Renal cortical epithelial cell (primary cell): ENCODE measurements at regions not wholly inside any gene's neighbourhood (a gene's known extent, or its start where the extent isn't known, plus 50 kb on each side); places are given as distances from the start of the nearest gene placed in this dataset.

Experiments
- DNase-seq: peaks from one replicate; pipeline ENCODE4 v3.0.0-alpha.2; 2011; ENCODE audit warnings: low read depth

GRCh38 chr6:2465336-2465735 lies 219.9 kb upstream of the GMDS start:
- no peak for DNase-seq

GRCh38 chr6:2464641-2465040 lies 219.2 kb upstream of the GMDS start:
- DNase-seq = no peak

GRCh38 chr6:2462831-2463230 lies 217.4 kb upstream of the GMDS start:
- DNase-seq = no peak

DNA sequence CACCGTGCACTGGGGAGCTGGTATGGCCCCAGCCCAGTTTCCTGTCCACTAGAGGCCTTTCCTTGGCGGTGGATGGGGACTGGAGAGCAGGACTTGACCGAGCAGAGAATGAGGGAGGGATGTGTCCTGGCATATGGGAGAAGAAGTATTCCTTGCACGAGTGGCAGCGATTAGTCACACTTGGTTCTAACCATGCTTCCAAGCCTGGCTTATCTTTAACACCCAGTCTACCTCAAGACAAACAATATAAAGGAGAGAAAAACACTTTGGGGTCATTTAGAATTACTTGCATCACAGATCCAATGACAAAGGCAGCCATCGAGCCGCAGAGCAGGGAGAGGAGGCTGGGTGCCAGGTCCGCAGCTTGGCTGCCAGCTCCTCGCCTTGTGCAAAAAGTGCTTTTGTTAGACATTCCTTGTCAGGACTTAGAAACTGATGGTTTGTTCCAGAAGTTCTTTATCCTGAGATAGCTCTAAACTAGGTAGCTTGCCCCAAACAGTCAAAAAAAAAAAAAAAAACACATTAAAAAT lies 214.9 kb upstream of the GMDS start:
- peak; percentile 92 for DNase-seq

GRCh38 chr6:2454180-2454579 lies 208.8 kb upstream of the GMDS start:
- no peak for DNase-seq

- DNase-seq = peak; percentile 38
These were observed 205.1 kb upstream of the GMDS start for GRCh38 chr6:2450546-2450945.

DNA sequence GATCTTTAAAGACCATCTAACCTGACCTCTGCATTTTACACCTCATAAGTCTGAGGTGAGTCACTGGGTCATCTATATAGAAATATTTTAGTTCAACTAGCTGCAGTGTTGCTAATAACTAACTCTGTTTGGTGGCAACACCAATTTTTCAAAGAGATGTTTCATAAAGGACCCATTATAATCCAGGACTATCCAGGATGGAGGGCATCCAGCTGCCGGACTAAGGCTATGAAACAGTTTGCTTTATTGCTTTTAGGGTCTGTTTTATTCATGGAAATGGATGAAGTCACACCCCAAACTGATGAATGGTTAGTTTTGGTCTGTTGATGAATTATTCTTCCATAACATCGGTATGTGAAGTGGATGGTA lies 204.2 kb upstream of the GMDS start:
- no peak for DNase-seq

- peak; percentile 76 for DNase-seq
These were observed 203.6 kb upstream of the GMDS start for GRCh38 chr6:2448826-2449571.

- DNase-seq = no peak
These were observed 202.5 kb upstream of the GMDS start for GRCh38 chr6:2447931-2448330.

GRCh38 chr6:2447318-2447920 lies 202.0 kb upstream of the GMDS start:
- DNase-seq = no peak

DNA sequence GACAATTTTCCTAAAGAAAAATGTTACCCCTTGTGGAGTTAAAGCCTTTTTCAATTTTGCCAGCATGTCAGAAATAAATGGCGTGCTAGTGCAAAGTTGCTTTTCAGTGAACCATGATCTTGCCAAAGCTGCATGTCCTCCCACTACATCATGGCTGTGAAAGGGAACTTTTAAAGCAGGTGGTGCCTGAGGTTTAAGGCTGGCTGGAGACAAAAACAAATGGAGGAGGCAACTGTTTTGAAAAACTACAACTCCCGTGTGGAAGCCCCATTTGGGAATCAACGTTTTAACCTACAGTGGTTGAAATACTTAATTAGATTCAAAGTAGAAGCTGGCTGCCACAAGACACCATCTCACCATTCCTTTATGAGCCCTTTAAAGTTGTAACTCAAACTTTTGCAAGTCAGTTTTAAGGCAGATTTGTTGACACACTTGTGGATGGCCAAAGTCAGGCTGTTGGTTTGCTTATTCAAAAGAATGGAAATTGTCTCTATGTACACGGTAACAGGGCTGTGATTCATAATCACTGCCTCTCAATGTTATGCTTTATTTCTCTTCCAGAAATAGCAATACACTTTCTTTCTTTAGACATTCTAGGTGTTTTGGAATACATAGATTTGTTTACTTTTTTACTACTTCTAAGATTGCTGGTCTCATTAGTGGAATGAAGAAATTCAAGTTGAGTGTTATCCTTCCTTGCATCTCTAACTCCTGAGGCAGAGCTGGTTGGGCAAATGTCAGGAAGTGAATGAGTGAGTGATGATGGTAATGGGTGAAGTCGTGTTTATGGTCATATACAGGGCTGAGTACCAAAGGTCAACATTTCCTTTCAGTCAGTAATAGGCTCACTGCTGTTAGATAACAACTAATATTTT lies 196.4 kb upstream of the GMDS start:
- peak; percentile 64 for DNase-seq

- no peak for DNase-seq
These were observed 195.1 kb upstream of the GMDS start for GRCh38 chr6:2440516-2440915.

GRCh38 chr6:2439632-2440031 lies 194.2 kb upstream of the GMDS start:
- DNase-seq = no peak

- no peak for DNase-seq
These were observed 193.7 kb upstream of the GMDS start for GRCh38 chr6:2439082-2439481.

- no peak for DNase-seq
These were observed 191.2 kb upstream of the GMDS start for GRCh38 chr6:2436410-2437154.

DNA sequence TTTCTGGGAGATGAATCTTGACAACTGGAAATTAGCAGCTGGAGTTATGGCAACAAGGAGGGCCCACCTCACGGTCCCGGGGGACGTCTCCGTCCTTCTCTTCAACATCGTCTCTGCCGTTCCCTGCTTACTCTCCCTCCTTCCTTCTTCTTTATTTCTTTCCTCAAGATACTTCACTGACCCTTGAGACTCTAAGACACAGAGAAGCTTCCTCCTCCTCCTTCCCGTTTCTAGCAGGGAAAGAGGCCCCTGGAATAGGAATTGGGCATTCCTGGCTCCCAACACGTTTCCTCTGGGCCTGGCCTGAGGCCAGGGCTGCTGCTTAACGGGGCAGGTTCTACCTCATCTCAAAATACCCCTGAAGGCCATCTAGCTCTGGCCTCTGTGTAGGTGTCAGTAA lies 189.9 kb upstream of the GMDS start:
- DNase-seq = no peak

DNA sequence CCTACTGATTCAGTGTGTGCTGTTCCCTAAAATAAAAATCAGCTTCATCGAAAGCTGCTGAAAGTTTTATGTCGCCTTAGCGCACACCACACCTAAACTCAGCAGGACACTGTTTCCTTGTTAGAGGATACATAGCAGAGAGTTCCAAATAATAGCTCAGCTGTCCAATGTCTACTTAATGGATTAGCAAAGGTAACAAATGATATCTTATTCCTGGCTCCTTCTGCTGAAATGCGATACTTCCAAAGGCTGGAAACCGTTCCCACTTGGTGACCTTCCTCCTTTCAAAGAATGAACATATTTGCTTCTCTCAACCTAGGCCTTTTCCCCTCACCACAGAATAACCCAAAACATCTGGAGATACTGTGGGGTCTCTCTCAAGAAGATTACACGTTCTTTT lies 189.5 kb upstream of the GMDS start:
- no peak for DNase-seq

GRCh38 chr6:2434116-2434515 lies 188.7 kb upstream of the GMDS start:
- peak; percentile 97 for DNase-seq

DNA sequence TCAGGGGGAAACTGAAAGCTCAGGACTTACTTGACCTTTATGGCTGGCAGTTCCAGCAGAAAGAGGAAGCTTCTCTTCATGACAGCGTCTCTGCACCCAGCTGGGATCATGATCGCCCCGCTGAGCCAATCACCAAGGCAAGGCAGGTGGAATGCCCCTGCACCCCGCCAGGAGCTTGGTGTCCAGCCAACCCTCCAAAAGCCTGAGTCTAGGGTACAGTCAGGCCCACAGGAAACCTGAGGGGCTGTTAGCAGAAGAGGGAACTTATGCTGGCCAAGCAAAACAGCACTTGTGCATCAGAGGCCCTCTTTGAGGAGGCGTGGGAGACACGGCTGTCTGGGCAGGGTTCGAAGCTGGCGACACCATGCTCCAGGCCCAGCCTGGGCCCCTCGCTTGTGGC lies 188.3 kb upstream of the GMDS start:
- no peak for DNase-seq

- DNase-seq = peak; percentile 46
These were observed 187.9 kb upstream of the GMDS start for GRCh38 chr6:2433266-2433665.

- peak; percentile 98 for DNase-seq
These were observed 186.9 kb upstream of the GMDS start for GRCh38 chr6:2432292-2432691.

- DNase-seq = no peak
These were observed 185.2 kb upstream of the GMDS start for GRCh38 chr6:2430612-2431011.
